NB4 (cell line): ENCODE measurements at regions not wholly inside any gene's neighbourhood (a gene's known extent, or its start where the extent isn't known, plus 50 kb on each side); places are given as distances from the start of the nearest gene placed in this dataset.

Experiments
- CTCF ChIP-seq: IDR thresholded peaks from one replicate; pipeline ENCODE4 v1.5.1; 2012; ENCODE audit warnings: low read depth, low read length
- MAX ChIP-seq: IDR thresholded peaks from 2 replicates; pipeline ENCODE4 v1.6.1; 2011; ENCODE audit warnings: low read depth, low read length
- MYC ChIP-seq: IDR thresholded peaks from 2 replicates; pipeline ENCODE4 v1.6.1; 2011; ENCODE audit warnings: low read depth, low read length
- POLR2A ChIP-seq: IDR thresholded peaks from 2 replicates; pipeline ENCODE4 v1.6.1; 2011; ENCODE audit warnings: mild to moderate bottlenecking; ENCODE audit not compliant: insufficient read length; ENCODE audit errors: extremely low read depth

- TF ChIP-seq CTCF (no peak), POLR2A (no peak), MYC (no peak), MAX (no peak)
Observed at GRCh38 chr3:69647081-69647480, 92.2 kb upstream of the MITF start.
